ENCODE measurements at regions not wholly inside any gene's neighbourhood (a gene's known extent, or its start where the extent isn't known, plus 50 kb on each side); places are given as distances from the start of the nearest gene placed in this dataset.

DNA sequence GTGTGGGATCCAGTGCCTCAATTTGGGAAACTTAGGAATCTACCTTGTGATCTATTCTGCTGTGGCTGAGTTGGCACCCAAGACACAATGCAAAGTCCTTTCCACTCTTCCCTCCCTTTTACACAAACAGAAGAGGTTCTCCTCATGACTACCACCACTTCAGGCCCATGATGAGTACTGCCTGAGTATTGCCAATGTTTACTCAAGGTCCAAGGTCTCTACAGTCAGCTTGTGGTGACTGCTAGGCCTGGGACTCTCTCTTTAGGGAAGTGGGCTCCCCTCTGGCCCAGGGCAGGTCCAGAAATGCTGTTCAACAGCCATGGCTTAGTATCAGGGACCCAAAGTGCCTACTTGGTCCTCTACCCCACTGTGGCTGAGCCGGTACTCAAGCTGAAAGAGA, 56.8 kb upstream of the PEX5L start:
- TF ChIP-seq POLR2A (IDR thresholded peaks at IDR 0.05): no peak
- TF ChIP-seq, protein P1, sequence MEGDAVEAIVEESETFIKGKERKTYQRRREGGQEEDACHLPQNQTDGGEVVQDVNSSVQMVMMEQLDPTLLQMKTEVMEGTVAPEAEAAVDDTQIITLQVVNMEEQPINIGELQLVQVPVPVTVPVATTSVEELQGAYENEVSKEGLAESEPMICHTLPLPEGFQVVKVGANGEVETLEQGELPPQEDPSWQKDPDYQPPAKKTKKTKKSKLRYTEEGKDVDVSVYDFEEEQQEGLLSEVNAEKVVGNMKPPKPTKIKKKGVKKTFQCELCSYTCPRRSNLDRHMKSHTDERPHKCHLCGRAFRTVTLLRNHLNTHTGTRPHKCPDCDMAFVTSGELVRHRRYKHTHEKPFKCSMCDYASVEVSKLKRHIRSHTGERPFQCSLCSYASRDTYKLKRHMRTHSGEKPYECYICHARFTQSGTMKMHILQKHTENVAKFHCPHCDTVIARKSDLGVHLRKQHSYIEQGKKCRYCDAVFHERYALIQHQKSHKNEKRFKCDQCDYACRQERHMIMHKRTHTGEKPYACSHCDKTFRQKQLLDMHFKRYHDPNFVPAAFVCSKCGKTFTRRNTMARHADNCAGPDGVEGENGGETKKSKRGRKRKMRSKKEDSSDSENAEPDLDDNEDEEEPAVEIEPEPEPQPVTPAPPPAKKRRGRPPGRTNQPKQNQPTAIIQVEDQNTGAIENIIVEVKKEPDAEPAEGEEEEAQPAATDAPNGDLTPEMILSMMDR (IDR thresholded peaks at IDR 0.05): no peak
